ENCODE measurements at regions not wholly inside any gene's neighbourhood (a gene's known extent, or its start where the extent isn't known, plus 50 kb on each side); places are given as distances from the start of the nearest gene placed in this dataset.
"Not testable (repeated sequence)": the region's sequence is repeated elsewhere in the genome, so short reads cannot be mapped to it uniquely, and the experiment has no call there.

DNA sequence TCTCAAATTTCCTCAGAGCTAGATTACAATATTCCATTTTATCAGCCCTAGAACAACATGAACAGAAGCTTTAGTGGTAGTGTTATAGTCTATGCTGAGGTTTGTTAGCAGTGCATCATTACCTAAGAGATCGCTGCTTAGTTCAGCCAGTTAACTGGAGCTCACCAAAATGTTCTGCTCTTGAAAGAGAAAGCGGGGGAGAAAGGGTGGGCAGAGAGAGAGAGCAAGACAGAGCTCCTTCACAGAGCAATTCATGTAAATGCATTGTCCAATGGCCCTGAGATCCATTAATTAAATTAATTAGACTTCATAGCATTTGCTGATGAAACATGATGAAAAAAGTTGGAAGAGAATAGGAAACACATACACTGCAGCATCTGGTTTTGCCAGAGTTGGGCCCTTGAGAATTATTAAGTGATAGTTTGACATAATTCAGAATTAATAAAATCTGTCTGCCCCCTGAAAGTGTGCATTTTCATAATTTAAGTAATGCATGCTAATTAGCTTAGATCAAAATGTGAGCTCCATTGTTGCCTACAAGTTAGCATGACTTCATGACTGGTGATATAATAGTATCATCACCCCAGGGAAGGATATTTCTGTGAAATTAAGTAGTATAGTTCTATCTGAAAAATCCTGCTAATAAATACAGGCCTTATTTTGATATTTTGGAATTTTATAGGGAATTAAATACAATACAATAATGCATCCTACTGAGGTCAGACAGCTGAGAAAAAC is 86.9 kb upstream of the LYSMD4 start:
- no peak for DNase-seq

GRCh38 chr15:99818872-99819271 is 85.6 kb upstream of the LYSMD4 start:
- no peak for DNase-seq

DNA sequence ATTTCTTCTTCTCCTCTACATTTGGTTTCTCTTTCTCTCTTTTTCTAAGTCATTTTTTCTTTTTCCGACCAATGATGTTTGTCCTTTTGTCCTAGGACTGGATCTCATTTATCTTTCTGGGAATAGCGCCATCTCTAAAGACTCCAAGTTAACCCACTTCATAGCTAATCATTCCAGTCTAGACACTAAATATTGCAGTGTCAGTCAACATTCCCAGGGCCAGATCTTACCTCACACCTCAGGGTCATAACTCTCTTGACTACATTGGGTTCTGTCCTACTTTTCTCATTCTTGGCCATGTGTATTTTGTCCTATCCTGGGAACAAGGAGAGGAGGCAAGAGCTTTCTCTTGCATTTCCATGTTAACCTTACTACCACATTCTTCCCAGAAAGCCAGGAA is 83.6 kb upstream of the LYSMD4 start:
- not testable (repeated sequence) for DNase-seq

- DNase-seq: not testable (repeated sequence)
Observed at GRCh38 chr15:99810663-99811062, 77.4 kb upstream of the LYSMD4 start.

DNA sequence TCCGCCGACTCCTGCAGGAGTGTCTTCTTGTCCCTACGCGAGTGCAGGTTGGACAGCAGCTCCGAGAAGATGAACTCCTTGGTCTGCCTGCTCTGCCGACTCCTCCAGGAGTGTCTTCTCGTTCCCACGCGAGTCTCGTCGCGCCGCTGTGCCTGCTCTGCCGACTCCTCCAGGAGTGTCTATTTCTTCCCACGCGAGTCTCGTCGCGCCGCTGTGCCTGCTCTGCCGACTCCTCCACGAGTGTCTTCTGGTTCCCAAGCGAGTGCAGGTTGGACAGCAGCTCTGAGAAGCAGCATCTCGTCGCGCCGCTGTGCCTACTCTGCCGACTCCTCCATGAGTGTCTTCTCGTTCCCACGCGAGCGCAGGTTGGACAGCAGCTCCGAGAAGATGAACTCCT is 66.6 kb upstream of the LYSMD4 start:
- not testable (repeated sequence) for DNase-seq

GRCh38 chr15:99799182-99799853 is 66.1 kb upstream of the LYSMD4 start:
- not testable (repeated sequence) for DNase-seq

DNA sequence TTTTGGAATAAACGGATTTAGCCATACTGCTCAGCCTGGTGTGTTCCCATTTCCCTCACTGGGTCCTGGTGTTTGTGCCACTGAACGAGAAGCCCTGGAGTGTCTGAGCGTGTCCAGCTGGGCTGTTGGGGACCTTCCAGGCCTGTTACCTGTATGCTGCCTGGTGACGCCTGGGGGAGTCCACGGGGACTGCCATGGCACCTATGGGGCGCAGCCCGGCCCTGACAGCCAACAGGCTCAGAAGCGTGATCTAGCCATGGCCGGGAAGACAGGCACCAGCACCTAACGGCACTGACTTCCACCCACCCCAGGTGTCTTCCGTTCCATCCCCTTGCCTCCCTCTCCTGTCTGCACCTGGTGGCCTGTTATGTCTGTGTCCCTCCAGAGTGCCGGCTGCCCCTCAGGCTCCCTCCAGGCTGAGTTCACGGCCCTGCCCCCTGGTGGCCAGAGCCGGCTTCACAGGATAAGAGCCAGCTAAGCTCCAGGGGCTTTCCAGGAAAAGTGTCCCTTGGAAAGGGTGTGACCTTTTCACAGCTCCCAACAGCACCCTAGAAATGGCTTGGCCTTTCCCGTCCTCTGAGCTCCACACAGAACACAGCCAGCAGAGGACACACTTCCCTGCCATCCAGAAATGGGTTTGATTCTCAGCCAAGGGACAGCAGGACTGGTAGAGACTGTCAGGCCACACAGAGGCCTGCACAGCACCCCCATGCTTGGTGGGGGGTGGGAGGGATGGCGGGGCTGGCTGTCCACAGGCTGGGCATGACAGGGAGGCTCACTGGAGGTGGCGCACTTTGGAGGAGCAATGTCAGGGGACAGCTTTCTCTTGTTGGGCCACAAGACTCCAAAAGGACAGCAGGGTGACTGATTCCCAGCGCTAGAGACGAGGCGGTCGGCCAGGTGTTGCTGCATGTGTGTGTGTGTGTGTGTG is 64.0 kb upstream of the LYSMD4 start:
- not testable (repeated sequence) for DNase-seq

DNA sequence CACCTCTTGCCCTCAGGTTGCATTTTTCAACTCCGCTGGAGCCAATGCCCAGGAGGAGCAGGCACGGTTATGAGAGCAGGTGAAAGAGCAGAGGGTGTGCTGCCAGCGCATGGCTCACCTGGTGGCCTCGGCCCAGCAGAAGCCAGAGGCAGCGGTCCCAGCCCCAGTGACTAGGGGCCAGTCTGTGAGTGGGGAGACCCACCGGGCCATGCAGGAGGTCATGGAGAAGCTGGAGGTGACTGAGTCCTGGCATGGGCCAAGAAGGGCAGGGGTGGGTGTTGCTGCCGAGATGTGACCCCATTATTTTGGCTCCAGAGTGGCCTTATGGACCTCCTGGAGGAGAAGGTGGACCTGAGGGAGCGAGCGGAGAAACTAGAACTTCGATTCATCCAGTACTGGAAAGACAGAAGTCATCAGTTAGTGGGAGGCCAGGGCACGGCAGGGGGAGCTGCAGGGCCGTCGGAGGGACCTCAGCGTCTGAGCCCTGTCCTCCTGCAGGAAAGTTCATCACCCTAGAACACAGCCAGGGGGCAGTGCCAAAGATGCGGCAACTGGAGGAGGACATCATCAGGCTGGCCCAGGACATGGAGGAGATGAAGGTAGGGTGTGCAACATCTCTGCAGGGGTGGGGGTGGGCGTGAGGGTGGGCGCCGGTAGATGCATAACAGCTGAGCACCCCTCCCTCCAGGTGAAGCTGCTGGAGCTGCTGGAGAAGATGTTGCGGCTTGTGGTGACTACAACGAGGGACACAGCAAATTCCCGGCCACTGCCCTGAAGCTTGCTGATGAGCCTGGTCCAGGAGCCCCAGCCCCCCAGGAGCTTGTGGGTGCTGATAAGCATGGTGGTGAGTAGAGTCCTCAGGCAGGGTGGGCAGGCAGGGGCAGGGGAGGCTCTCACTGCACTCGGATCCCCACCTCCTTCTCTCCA is 58.9 kb upstream of the LYSMD4 start:
- peak; percentile 4 for DNase-seq

GRCh38 chr15:99790751-99791150 is 57.5 kb upstream of the LYSMD4 start:
- DNase-seq: peak; percentile 12

DNA sequence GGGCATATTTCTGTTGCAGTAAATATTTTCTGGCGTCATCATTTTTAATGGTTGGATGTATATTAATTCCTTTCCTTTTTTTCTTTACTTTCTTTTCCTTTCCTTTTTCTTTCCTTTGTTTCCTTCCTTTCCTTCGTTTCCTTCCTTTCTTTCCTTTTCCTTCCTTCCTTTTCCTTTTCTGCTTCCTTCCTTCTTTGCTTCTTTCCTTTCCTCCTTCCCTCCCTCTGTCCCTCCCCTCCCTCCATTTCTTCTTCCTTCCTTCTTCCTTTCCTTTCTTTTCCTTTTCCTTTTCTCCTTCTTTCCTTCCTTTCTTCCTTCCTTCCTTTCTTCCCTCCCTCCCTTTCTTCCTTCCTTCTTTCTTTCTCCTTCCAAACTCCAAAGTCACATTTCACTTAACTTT is 54.9 kb upstream of the LYSMD4 start:
- no peak for DNase-seq

DNA sequence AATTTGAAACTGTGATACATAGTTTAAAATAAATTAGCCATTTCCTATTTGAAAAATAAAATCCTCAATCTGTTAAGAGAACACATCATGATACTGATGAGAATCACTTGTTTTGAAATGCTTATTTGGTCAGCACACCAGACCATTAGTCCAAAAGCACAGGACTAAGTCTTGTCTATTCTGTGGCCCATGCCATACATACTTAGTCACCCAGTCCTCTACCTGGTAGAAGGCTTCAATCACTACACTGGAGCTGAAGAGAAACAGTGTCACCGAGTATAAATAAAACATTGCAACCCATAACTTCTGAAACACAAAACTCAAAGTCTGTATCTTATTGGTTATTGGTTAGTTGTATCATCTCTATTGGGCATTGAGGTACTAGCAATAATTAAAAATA is 51.6 kb upstream of the LYSMD4 start:
- not testable (repeated sequence) for DNase-seq

GRCh38 chr15:99783918-99784619 is 50.8 kb upstream of the LYSMD4 start:
- DNase-seq: not testable (repeated sequence)
